ENCODE measurements at regions not wholly inside any gene's neighbourhood (a gene's known extent, or its start where the extent isn't known, plus 50 kb on each side); places are given as distances from the start of the nearest gene placed in this dataset.

GRCh38 chr13:80865329-80865728 lies 524.4 kb upstream of the SPRY2 start:
- TF ChIP-seq POLR2AphosphoS5 (IDR thresholded peaks at IDR 0.05; ENCODE audit: low read depth) (no peak), CTCF (IDR thresholded peaks at IDR 0.05; ENCODE audit: insufficient read depth, low read length) (no peak)

Data from HL-60 (cell line).